HUDEP-2 (cell line): ENCODE measurements at regions not wholly inside any gene's neighbourhood (a gene's known extent, or its start where the extent isn't known, plus 50 kb on each side); places are given as distances from the start of the nearest gene placed in this dataset.

Experiments
- DNase-seq, 76 experiments: peaks; one replicate each; lab custom pipeline; 2025; ENCODE audit not compliant: unreplicated experiment in 76 of 76; lab: John Stamatoyannopoulos, UW

DNA sequence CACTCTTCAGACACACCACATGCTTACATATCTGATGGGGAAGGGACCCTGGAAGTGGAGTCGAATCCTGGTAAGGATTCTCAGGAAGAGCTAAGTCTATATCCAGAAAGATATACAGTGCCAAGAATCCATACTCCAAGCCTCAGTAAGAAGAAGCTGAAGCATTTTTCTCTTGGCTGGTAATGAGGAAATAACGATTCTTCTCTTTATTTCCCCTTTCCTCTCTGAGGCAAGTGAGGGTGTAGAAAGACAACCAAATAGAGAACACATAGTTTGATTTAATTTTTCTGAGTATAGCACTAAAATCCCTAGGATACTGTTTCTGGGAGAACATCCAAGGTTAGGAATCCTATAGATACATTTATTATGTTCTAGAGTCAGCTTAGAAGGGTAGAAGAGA lies 857.3 kb downstream of the TUSC7 start:
- DNase-seq, result no peak

DNA sequence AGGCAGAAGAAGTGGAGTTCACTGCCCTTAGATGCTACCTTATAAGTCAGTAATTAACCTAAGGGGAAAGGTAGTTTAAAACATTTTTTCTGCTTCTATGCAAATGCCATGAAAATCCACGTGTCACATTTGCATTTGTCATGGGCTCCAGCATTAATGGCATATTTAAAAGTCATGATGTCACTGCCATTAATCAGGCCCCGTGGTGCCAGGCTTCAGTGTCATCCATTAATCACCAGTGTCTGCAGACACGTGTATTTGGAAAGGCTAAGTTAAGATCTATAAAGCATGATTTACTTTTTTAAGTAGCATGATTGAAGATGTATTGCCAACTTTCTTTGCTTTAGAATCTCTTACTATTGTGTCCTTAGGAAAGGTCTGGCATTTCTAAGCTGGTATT lies 857.8 kb downstream of the TUSC7 start:
- DNase-seq, result no peak

DNA sequence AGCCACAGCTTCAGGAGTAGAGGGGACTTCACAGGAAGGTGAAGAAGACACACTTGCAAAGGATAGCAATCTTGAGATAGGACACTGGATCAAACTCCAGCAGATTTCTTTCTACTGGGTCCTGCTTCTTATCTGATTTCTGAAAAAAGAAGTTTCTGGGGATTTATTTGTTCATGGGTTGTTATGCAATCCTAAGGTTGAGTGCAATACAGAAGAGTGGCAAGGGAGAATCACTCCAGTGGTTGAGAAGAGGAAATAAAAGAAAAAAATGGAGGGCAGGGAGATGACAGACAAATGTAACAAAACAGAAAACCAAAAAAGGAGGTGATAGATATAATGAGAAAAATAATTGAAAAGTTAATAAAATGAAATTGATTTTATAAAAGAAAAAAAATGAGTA lies 858.3 kb downstream of the TUSC7 start:
- no peak for DNase-seq

DNA sequence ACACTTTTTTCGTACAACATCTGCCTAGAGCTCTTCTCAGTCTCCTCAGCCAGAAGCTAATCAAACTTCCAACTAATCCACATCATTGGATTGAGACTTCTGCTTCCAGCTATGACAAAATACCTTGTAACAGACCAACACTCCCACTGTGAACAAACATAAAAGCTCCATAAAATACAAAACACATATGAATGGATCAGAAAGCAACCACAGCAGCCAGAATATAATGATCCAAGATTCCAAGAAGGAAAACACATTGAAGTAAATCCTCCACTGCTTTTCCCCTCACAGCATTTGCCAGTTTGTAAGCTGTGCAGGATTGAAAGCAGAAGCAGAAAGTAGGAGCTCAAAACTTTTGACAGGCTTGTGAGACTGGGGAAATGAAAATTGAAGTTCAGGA lies 863.2 kb downstream of the TUSC7 start:
- DNase-seq, result no peak

DNA sequence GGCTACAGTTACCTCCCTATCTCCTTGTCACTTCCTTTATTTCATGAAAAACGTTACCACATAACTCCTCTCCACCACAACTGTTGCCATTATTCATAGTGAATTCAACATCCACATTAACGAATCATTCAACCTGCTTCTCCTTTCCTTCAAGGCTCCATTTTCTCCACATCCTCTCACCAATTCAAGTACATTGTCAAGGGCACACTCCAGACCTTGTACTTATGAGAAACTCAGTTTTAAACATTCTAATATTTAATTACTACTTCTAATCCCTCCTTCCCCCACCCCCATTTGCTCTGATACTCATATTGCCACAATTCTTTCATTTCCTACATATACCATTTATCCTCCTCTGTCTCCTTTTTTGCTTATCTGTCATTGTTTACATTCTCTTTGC lies 871.2 kb downstream of the TUSC7 start:
- DNase-seq, result no peak

DNA sequence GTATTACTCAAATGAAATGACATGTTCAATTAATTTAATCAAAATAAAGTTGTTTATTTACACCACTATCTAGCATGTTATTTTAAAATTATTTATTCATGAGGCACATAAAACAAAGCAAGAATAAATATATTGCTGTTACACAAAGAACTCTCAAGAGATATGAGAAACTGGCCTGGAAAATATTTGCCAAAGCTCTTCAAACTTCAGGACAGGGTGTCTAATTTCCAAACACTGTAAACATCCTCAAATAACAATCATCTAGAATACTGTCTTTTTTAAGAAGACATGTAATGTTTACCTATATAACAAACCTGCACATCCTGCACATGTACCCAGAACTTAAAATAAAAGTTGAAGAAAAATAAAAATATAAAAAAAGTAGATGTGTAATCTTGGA lies 876.6 kb downstream of the TUSC7 start:
- DNase-seq, result no peak

DNA sequence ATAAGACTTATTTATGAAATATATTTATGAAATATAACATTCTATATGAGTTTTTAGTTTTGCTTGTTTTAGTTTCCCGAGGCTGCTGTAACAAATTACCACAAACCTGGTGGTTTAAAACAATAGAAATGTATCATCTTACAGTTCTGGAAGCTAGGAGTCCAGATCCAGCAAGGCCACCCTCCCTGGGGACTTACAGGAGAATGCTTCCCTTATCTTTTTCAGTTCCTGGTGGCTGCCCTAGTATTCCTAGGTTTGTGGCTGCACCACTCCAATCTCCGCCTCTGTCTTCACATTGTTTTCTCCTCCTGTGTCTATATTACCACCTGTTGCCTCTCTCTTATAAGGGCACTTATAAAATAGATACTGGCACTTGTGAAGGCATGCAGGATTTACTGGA lies 877.8 kb downstream of the TUSC7 start:
- DNase-seq, result no peak

DNA sequence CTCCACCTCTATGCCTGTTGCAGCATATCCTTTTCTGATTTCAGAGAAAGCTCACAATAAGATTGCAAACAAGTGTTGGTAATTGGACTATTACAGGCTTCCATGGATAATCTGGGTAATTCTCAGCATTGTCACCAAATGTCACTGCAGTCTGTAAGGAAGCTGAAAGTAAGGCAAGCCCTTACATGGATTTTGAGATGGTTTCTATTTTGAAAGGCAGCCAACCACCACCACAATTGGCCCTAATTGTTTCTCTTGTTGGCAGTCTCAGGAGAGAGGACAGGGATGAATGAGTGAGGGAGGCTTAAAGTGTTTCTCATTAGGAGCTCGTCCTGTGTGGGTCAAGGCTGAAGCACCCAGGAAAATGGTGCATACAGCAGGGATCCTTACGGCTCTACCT lies 879.9 kb downstream of the TUSC7 start:
- no peak for DNase-seq

DNA sequence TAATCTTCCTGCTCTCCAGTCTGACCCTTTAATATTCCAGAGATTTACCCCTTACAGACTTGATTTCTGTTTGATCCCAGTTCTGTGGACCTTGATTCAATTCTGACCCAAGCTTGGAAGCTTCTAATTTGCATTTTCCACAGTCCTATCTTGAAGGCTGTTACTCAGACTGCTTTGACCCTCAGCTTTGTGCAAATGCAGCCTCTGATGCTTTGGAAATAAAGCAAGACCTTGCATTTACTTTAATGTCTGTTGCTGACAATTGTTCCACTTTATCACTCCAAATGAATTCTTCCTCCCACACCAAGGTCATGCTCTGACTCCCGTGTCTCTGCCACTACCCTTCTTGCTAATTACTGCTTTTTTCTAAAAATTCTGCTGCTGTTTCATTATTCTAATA lies 886.0 kb downstream of the TUSC7 start:
- no peak for DNase-seq

DNA sequence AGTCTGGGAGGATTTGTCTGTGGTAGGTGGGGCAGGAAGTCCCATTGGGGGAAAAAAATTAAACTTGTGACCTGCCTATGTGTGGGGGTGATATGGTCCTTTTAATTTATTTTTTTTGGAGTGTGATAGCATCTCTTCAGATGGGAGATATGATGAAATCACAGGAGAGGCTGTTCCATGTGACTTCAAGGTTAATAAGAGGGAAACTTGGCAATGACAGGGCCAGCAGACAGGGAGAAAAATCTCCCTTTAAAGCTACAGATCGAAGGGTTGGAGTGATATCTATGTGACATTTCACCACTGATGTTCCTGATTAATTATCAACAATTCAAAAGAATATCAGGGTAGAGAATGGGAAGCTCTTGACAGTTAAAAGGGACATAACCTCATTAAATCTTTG lies 886.9 kb downstream of the TUSC7 start:
- DNase-seq, result no peak

DNA sequence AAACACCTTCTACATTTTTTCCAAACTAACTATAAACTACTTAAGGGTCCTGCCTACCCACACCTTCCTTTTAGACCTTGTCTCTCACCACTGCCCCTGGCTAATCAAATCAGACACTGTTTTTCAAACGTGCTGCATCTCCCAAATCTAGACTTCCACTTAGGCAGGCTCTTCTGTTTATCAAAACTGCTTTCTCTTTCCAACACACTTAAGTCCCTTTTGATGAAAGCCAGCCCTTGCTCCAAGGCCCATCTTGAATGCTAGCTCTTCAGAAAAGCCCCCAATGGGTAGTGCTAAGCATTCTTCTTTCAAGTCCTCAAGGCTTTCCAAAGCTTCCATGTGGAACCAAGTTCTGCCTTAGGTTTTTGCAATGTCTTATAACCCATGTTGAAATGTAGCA lies 888.3 kb downstream of the TUSC7 start:
- no peak for DNase-seq

DNA sequence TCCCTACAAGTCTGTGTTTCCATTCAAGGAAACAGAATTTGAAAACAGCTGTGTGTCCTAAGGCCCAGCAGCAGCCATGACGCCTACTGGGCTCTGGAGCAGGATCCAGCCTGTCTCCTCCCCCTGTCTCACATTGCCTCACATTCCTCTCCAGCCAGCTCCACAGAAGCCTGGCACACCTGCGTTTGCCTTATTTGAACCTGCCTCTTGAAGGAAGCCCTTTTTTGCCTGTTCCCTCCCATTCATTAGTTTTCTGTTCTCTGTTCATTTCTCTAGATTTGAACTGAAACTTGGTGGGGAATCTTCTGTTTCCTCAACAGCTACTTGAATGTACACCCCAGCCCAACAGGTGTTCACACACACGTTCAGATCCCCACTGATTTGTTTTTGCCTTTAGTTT lies 890.5 kb downstream of the TUSC7 start:
- DNase-seq, result no peak

DNA sequence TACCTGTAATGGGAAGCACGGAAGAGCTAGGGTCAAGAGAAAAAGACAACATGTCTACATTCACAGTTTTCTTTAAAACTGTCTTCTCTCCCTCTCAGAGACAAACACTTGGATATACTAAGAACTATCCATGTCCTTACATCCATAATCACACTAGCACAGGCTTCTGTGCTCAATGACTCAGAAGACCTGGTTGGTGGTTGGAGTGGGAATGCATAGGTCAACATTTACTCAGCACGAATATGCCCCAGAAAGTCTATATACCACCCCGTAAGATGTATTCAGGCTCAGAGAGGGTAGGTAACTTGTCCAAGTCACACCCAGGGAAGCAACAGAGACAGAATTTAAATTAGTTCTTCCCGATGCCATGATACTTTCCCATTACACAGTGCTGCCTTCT lies 891.1 kb downstream of the TUSC7 start:
- no peak for DNase-seq

DNA sequence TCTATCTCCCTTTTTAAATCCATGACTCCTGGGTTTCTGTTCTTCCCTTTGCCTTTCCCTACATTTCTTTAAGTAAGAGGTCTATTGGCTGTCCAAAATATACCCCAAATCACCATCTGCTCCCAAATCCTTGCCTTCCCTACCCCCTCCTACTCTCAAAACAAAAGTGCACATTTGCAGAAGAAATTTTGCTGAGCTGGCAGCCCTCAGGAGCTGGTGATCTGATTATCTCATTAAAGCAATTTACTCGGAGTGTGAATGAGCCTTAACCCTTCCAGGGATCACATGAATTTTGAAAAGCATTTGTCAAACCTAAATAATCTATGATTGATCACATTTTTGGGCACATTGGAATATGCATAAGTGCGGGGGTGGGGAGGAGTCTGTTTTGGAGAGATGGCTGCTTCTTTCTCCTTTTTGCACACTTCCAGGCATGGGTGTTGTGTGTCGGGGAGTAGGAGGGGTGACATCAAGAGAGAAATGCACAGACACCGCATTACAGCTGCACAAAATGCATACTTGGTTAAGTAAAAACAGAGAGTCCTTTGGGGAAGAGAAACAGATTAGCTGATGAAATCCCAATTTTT lies 892.6 kb downstream of the TUSC7 start:
- no peak for DNase-seq

DNA sequence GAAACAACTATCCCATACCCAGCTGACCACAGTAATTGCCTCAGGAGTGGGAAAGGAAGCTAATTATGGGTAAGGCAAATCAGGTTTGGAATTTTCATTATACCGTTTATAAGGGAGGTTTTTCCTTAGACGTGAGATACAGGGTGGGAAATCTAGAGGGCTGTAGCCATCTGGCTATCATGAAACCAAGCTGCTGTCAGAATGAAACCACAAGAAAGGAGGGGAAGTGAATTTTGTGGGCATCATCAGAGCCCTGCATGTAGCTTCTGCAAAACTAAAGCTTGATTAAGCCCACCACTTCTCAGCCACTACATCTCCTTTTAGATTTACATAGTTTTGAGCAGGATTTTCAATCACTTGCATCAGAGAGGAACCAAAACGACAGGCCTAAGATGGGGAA lies 893.5 kb downstream of the TUSC7 start:
- DNase-seq, result no peak

DNA sequence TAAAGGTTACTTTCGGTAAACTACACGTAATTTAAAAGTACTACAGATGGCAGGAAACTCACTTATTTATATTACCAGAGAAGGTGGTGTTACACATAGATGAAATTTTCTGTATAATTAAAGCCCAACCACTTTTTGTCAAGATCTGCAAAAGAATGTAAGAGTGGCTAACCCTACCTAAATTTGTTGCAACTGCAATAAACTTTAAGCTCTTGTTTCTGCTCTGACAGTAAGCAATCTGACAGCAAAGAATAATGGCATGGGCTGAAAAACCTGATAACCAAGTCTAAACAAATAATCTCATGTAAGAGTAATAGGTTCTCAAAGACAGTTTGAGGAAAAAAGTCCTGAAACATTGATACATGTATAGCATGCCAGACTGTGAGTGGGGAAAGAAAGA lies 897.3 kb downstream of the TUSC7 start:
- no peak for DNase-seq

DNA sequence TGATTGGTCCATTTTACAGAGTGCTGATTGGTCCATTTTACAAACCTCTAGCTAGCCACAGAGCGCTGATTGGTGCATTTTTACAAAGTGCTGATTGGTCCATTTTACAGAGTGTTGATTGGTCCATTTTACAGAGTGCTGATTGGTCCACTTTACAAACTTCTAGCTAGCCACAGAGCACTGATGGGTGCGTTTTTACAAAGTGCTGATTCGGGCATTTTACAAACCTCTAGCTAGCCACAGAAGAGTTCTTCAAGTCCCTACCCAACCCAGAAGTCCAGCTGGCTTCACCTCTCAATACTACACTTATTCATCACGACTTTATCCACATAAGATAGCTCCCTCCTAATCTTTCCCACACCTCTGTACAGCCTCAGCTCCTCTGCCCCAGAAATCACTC lies 899.8 kb downstream of the TUSC7 start:
- no peak for DNase-seq

DNA sequence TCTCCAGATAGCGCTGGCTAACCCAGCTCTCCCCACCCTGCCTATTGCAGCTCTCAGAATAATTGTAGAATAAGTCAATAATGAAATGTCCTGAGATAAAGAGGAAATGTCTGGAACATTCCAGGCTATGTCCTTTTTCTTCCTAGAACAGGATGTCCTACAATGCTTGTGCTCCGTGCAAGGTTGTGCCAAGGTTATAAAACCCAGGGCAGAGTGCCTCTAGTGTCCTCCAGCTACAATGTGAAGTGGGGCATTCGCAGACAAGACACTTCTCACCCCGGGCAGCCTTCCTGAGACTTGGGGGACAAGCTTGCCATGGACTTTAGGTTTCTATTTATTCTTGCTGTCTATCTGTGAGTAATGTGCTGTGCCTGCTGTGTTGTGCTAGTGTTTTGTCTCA lies 900.6 kb downstream of the TUSC7 start:
- no peak for DNase-seq

DNA sequence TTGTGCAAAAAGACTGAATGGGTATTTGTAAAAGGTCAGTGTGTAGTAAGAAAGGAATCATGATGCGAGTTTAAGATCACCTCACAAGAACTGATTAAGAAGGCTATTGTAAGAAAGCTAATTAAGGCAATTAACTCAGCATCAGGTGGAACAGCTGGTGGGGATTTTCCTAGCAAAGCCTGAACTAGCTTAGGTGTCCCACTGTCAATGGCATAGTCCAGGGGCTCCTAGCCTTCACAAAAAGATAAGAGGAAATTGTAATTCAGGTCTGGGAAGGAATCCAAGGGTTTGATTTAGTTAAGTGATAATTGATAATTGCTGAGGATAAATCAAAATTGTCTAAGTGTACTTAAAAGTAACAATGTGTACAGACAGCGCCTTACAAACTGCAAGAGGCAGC lies 901.6 kb downstream of the TUSC7 start:
- DNase-seq, result no peak

DNA sequence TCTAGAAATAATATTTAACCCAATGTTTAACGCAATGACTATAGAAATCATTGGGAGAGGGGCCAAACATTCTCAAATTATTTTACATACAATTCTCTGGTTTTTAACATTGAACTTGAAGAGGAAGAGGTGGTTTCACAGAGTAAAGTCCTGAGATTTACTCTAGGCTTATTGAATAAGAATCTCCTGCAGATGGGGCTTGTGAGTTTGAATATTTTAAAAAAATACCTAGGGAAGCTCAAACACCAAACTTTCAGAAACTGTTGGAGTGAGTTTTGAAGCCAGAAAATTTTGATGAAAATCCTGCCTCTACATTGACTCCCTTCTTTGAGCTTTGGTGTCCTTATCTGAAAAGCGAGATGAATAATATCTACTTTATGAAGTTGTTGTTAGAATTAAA lies 906.6 kb downstream of the TUSC7 start:
- DNase-seq, result no peak

DNA sequence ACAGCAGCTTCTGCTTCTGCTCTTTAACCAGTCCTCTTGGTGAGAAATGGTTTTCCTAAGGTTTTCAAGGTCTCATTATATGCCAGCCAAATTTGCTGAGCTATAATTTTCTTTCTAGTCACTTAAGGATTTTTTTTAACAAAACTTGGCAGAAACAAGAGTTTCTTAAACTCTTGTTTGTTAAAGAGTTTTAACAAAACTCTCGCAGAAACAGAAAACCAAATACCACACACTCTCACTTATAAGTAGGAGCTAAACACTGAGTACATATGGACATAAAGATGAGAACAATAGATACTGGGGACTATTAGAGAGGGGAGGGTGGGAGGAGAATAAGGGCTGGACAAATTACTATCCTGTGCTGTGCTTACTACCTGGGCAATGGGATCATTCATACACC lies 908.3 kb downstream of the TUSC7 start:
- no peak for DNase-seq

DNA sequence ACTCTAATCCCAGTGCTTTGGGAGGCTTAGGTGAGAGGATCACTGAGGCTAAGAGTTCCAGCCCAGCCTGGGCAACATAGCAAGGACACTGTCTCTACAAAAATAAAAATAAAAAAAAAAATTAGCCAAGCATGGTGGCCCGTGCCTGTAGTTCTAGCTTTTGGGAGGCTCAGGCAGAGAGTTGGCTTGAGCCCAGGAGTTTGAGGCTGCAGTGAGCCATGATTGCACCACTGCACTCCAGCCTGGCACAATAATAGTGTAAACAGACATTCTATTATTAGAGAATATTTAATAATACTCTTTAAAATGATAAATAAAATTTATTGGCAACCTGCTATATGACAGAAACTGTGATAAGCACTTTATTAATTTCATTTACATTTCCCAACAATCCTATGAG lies 908.9 kb downstream of the TUSC7 start:
- no peak for DNase-seq

DNA sequence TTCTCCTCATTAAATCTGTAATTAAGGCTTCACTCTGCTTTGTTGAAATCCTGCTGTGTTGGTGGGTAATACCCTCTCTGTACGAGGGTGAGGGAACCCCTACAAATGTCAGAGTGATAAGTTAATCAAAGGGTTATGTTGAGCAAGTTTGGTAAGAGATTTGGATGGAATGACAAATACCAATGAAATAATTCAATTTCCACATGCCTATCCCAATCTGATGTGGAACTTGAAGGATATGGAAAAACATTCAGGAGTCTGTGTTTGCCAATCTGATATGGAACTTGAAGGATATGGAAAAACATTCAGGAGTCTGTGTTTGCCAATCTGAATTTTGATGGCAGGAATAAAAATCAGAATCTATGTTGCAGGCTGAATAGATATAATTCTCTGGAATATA lies 910.2 kb downstream of the TUSC7 start:
- no peak for DNase-seq
